ENCODE measurements at regions not wholly inside any gene's neighbourhood (a gene's known extent, or its start where the extent isn't known, plus 50 kb on each side); places are given as distances from the start of the nearest gene placed in this dataset.

GRCh38 chr3:194769020-194769643 is 83.4 kb downstream of the FAM43A start:
- peak; percentile 88 for DNase-seq (ENCODE audit: low spot score)

DNA sequence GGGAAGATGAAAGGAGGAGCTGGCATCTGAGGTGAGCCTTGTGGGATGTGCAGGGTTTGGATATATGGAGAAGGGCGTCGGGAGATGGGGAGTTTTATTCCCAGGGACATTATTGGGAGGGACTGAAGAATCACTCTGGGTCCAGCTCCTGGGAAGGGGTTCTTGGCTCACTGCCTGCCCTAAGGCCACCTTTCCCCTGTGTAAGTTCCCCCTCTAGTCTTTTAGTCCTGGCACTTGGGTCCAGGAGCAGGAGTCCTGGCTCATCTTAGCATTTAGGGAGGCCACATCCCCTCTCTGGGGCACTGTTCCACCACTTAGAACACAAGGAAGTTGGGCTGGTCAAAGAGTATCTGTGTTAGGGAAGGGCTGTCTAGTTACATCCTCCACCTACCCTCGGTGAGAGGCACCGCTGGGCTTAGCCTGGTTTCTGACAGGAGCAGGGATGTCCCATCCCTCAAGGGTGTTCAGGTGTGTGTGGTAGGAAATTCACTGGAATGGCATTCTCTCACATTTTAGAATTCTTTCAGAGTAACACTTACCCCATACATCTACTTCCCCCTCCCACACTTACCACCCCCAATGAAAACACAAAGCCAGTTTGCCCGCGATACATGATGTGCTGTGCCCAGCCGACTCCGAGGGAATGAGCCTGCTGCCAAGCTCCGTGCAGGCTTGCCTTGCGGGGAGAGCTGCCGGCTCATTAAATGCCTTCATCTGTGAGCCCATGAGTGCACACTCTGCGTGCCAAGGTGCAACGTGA is 86.7 kb downstream of the FAM43A start:
- DNase-seq (ENCODE audit: low spot score): no peak

DNA sequence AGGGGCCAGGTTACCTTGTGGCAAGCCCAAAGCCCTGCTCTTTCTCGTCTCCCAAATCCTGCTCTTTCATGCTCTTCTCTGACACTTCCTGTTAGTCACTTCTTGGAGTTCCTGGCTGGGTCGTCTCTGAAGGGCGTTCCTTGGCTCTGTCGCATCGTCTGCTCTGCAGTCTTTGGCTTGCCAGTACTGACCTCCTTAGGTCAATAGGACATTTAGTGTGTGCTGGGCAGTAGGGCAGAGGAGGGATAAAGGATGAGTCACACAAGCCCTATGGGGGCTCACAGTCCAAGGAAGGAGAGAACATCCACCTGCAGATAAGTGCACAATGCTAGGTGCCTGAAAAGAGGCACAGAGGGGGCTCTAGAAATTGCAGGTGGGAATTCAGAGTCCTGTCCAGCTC is 87.5 kb downstream of the FAM43A start:
- DNase-seq (ENCODE audit: low spot score): no peak

GRCh38 chr3:194773771-194774455 is 88.2 kb downstream of the FAM43A start:
- no peak for DNase-seq (ENCODE audit: low spot score)

DNA sequence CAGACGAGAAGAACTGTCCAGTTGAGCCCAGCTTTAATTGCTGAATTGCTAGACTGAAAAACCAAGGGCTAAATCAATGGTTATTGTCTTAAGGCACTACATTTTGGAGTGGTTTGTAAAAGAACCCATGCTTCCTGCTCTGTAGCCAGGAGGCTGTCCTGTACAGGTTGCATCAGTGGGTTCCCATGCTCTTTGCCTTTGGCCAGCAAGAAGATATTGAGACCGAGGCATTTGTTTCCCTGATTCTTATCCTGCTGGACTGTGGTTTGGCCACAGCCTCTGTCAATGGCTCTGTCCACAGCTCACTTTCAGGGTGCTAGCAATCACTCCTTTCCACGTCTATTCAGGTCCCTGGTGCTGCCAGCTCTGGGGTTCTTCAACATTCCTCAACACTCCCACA is 89.6 kb downstream of the FAM43A start:
- DNase-seq (ENCODE audit: low spot score): no peak

GRCh38 chr3:194775731-194776130 is 90.0 kb downstream of the FAM43A start:
- no peak for DNase-seq (ENCODE audit: low spot score)

DNA sequence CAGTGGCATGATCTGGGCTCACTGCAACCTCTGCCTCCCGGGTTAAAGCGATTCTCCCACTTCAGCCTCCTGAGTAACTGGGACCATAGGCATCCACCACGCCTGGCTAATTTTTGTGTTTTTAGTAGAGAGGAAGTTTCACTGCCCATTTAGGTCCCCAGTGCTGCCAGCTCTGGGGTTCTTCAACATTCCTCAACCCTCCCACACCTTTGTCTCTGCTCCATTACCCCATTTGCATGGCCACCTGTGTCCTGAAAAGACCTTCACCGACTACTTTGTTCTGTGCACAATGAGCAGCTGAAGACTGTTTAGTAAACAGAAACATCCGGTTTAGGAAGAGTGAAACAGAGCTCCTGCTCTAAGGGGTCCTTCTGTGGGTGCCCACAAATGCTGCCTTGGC is 92.0 kb downstream of the FAM43A start:
- no peak for DNase-seq (ENCODE audit: low spot score)

DNA sequence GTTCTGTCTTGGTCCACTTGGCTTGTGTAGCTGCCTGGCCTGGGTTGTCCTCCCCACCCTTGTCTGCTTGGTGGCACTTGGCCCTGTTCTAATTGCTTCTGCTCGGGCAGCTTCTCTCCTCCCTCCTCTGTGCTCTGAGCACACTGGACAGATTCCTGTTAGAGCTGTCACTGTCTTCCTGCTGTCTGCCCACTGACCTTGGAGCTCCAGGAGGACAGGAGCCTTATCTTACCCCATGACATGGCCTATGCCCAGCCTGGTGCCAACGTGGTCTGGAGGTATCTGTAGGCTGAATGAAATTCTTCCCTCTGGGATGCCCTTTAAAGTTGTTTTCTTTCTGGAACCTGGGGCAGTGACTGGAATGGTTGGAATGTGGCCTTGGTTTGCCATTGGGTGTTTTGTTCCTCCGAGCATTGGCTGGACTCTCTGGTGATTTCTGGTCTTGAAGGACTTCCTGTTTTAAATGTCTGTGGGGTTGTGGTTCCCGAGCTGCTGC is 94.1 kb downstream of the FAM43A start:
- no peak for DNase-seq (ENCODE audit: low spot score)

DNA sequence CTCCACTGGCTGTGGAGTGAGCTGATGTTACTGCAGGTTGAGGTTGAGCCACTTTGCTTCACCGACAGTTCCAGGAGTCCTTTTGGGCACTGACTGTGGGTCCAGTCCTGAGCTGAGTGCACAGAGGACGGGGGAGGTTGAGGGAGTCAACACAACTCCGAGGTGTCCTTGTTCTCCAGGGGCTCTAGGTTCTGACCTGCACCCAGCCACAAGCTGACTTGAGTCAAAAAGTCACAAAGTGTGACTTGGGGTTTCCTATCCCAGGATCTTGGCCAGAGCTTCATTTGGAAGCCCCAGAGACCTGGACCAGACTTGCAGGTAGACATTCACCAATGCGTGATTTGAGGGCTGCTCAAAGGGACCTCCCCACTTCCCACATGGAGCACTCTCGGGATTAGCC is 95.0 kb downstream of the FAM43A start:
- no peak for DNase-seq (ENCODE audit: low spot score)

GRCh38 chr3:194781617-194782016 is 95.9 kb downstream of the FAM43A start:
- DNase-seq (ENCODE audit: low spot score): no peak

- DNase-seq (ENCODE audit: low spot score): no peak
Measured at GRCh38 chr3:194782698-194783404, 97.2 kb downstream of the FAM43A start.

GRCh38 chr3:194784361-194784760 is 98.7 kb downstream of the FAM43A start:
- no peak for DNase-seq (ENCODE audit: low spot score)

GRCh38 chr3:194785315-194785714 is 99.6 kb downstream of the FAM43A start:
- no peak for DNase-seq (ENCODE audit: low spot score)

- DNase-seq (ENCODE audit: low spot score): no peak
Measured at GRCh38 chr3:194787072-194787471, 101.4 kb downstream of the FAM43A start.

- no peak for DNase-seq (ENCODE audit: low spot score)
Measured at GRCh38 chr3:194787650-194788049, 102.0 kb downstream of the FAM43A start.

DNA sequence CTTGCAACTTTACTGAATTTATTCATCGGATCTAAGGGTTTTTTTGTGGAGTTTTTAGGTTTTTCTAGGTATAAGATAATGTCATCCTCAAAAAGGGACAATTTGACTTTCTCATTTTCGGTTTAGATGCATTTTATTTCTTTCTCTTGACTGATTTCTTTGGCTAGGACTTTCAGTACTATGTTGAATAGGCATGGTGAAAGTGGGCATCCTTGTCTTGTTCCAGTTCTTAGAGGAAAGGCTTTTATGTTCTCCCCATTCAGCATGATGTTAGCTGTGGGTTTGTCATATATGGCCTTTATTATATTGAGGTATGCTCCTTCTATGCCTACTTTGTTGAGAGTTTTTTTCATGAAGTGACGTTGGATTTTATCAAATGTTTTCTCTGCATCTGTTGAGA is 106.7 kb downstream of the FAM43A start:
- DNase-seq (ENCODE audit: low spot score): no peak

DNA sequence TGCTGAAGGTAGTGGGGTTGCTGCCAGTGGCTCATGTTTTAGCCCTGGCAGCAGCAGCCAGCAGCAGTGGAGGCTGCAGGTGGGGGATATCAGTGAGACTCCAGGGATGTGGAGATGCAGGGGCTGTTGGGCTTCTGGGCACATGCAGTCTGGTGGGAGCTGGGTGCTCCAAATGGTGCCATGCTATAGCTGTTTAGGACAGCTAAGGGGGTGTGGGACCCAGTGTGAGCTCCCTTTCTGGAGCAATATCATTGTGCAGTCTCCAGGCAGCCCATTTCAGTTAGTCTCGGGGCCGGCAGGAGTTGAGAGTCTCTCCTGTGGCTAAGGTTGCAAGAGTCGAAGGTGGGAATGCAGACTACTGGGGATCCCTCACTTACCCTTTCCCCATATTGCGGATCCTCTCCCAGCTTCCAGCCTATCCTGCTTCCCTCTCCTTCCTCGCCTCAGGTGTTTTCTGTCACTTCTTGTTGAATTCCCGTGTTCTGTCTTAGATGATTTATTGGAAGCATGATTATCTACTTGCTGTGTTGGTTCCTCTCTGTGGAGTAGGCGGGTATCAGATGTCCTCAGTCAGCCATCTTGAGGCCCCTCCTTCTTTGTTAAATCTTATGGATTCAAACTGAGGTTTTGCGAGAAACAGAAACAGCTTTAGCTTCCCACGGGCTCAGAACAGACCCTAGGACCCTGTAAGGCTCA is 112.0 kb downstream of the FAM43A start:
- no peak for DNase-seq (ENCODE audit: low spot score)

- no peak for DNase-seq (ENCODE audit: low spot score)
Measured at GRCh38 chr3:194798486-194798885, 112.8 kb downstream of the FAM43A start.

DNA sequence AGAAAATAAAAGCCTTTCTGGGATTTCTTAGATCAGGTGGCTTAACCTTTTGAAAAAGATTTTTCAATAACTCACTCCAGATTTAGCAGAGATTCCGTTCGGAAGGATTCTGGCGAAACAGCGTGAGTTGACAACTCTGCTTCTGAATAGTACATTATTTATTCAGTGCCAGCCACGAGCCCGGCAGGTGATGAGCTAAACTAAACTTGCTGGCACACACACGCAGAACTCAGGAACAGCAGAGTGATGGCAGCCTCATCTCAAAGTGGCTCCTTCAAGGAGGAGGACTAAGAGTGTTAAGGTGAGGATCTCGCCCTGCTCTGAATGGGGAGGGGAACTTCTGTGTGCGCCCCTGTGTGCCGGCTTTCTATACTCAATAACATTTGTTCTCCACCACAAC is 114.3 kb downstream of the FAM43A start:
- no peak for DNase-seq (ENCODE audit: low spot score)

DNA sequence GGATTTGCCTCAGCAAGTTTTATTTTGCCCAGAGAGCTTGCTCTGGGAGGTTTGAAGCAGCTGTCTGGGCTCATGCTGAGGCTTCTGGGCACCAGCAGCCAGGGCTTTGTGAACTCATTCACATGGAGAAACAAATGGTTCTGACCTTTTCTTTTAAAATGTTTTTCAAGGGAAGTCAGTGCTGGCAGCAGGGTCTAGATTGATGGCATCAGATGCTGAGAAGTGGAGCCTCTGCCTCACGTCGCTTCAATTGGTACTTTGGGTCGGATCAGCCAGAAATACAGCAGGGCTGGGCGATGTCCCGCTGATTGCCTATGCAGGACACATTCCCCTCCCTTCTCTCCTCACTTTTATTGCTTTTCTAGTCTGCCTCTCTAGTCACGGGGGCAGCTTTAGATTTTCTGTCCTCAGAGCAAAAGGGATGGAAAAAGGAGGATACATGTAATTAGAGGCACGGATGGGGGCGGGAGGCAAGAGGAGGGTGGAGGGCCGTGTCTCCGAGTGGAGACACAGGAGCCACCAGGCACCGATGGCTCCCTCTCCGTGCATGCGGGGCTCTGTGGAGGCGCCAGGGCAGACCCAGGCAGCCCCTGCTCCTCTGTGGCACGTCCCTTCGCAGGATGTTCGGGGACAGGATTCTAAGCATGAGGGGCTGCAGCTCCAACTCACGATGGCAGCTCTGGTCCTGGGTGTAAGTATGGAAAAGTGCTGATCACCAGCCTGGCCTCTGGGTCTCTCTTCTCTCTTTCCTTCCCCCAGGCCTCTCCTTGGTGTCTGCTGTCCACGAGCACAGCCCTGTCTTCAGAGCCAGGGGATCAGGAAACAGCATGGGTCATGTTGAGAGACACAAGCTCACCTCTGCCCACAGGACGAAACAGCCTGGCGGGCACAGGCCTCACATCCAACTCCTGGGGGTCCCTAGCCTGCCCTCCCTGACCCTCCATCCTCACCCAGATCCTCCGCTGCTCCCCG is 116.1 kb downstream of the FAM43A start:
- DNase-seq (ENCODE audit: low spot score): no peak

DNA sequence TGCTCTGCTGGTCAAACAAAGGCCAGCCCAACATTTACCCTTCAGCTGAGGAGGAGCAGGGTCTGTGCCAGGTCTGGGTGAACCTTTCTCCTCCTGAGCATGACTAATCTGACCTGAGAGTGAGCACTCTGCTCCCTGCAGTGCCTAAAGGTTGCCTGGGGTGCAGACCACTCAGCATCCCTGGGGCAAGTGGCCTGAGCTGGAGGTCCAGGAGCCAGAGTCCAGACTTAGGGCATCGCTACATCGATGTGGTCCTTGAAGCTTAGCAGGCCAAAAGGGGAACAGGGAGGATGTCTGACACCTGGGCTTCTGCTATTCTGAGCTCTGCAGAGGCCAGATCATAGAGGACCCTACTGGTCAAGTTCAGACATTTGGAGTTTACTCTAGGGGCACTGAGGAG is 119.1 kb downstream of the FAM43A start:
- no peak for DNase-seq (ENCODE audit: low spot score)
